PC-9 (cell line): ENCODE measurements at regions not wholly inside any gene's neighbourhood (a gene's known extent, or its start where the extent isn't known, plus 50 kb on each side); places are given as distances from the start of the nearest gene placed in this dataset.

Source experiments
- CTCF ChIP-seq: fragments of 200-600 bp; sonication (generic); conservative IDR thresholded peaks from 2 replicates; pipeline ENCODE4 v1.6.1; 2017; ENCODE audit warnings: mixed run types, antibody characterized with exemption, mild to moderate bottlenecking, moderate library complexity
- EZH2 ChIP-seq: fragments of 200-600 bp; sonication (generic); IDR thresholded peaks from 2 replicates; pipeline ENCODE4 v1.8.0; 2017; ENCODE audit warnings: antibody characterized with exemption, low read depth

- no peak for TF ChIP-seq CTCF
- TF ChIP-seq EZH2 = no peak
Observed at GRCh38 chr17:72351884-72352346, 231.1 kb downstream of the SOX9 start.
